Mesendoderm (in vitro differentiated cells): ENCODE measurements at regions not wholly inside any gene's neighbourhood (a gene's known extent, or its start where the extent isn't known, plus 50 kb on each side); places are given as distances from the start of the nearest gene placed in this dataset.

Source experiments
- DNase-seq: peaks from one replicate; pipeline ENCODE4 v3.0.0; 2013
- H2AK5ac ChIP-seq: 2 replicates; pipeline ENCODE4 v1.6.1; 2013; ENCODE audit warnings: low read length, inconsistent platforms
- H2BK120ac ChIP-seq: 2 replicates; pipeline ENCODE4 v1.6.1; 2013; ENCODE audit warnings: low read depth, mild to moderate bottlenecking, low read length, moderate library complexity, mixed read lengths
- H2BK15ac ChIP-seq: replicated peaks from 2 replicates; pipeline ENCODE4 v1.6.1; 2013; ENCODE audit warnings: low read depth, mild to moderate bottlenecking, moderate library complexity
- H2BK5ac ChIP-seq: 2 replicates; pipeline ENCODE4 v1.6.1; 2013; ENCODE audit warnings: low read length, inconsistent platforms
- H3K18ac ChIP-seq: 2 replicates; pipeline ENCODE4 v1.6.1; 2013; ENCODE audit warnings: mild to moderate bottlenecking, low read length, mixed read lengths
- H3K23ac ChIP-seq: one replicate; pipeline ENCODE4 v1.6.1; 2013; ENCODE audit warnings: low read length
- H3K27ac ChIP-seq: 2 replicates; pipeline ENCODE4 v1.5.1; 2013; ENCODE audit warnings: low read depth, mild to moderate bottlenecking, inconsistent platforms, low read length, moderate library complexity
- H3K27me3 ChIP-seq: 2 replicates; pipeline ENCODE4 v1.6.1; 2013; ENCODE audit warnings: low read length, control low read depth, mild to moderate bottlenecking, inconsistent platforms; ENCODE audit not compliant: insufficient read depth, poor library complexity
- H3K36me3 ChIP-seq: 2 replicates; pipeline ENCODE4 v1.6.1; 2013; ENCODE audit warnings: low read length, inconsistent platforms; ENCODE audit not compliant: control insufficient read depth, insufficient read depth
- H3K4ac ChIP-seq: one replicate; pipeline ENCODE4 v1.6.1; 2013; ENCODE audit warnings: low read depth, mild to moderate bottlenecking, low read length, moderate library complexity
- H3K4me1 ChIP-seq: 2 replicates; pipeline ENCODE4 v1.6.1; 2013; ENCODE audit warnings: low read depth, low read length, inconsistent platforms; ENCODE audit not compliant: control insufficient read depth
- H3K4me2 ChIP-seq: 2 replicates; pipeline ENCODE4 v1.6.1; 2013; ENCODE audit warnings: low read length
- H3K4me3 ChIP-seq: 2 replicates; pipeline ENCODE4 v1.5.1; 2013; ENCODE audit warnings: mild to moderate bottlenecking, low read length
- H3K56ac ChIP-seq: one replicate; pipeline ENCODE4 v1.6.1; 2013; ENCODE audit warnings: low read length
- H3K79me1 ChIP-seq: 2 replicates; pipeline ENCODE4 v1.6.1; 2013; ENCODE audit warnings: low read length, inconsistent platforms
- H3K79me2 ChIP-seq: 2 replicates; pipeline ENCODE4 v1.6.1; 2013; ENCODE audit warnings: mild to moderate bottlenecking, low read length; ENCODE audit not compliant: control insufficient read depth, insufficient read depth
- H3K9ac ChIP-seq: 2 replicates; pipeline ENCODE4 v1.6.1; 2013; ENCODE audit warnings: low read length, inconsistent platforms
- H4K5ac ChIP-seq: one replicate; pipeline ENCODE4 v1.6.1; 2013; ENCODE audit warnings: low read length
- H4K8ac ChIP-seq: one replicate; pipeline ENCODE4 v1.6.1; 2013; ENCODE audit warnings: low read depth, mild to moderate bottlenecking, control low read depth, low read length, moderate library complexity
- WGBS: extraction: QIAGEN DNeasy Blood & Tissue Kit; methylation state at CpG from one replicate; pipeline ENCODE4 v1.1.7; 2013; ENCODE audit warnings: low lambda C conversion rate, missing lambda C conversion rate; ENCODE audit not compliant: insufficient coverage; ENCODE audit errors: extremely low coverage; 5-methylcytosine and 5-hydroxymethylcytosine counted together

DNA sequence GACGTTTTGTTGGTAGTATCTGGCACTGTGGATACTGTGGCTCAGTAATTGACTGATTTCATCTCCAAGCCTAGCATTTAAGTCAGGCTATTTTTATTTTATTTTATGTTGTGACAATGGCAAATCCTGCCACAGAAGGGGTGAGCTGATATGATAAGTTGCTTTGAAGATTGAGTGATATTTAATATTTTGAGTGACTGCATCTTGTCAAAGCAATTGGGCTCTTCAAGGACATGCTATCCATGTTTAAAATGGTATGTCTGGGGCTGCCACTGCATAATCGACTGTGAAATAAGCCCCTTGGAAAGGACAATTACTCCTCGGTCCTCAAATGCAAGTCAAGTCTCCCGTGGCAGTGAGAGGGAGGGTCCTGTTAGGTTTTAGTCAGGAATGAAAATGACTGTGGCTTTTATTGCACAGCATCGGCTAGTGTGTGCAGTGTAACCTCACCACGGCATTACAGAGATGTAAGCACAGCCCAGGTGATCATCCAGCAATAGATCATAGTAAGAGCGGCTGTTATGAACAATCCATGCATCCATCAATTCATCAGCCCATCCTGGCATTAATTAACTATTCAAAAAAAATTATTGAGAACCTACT lies 178.2 kb downstream of the GBA3 start:
- Histone ChIP-seq H2BK5ac (no peak overlapping the region), H3K79me2 (no peaks in the 10 kb centered on the region), H3K27me3 (no peaks in the 10 kb centered on the region), H2AK5ac (no peak overlapping the region), H4K5ac (no peak overlapping the region), H3K4me3 (no peak overlapping the region), H3K23ac (no peak overlapping the region), H3K4me2 (no peak overlapping the region), H3K4ac (no peak overlapping the region), H3K18ac (no peak overlapping the region), H2BK15ac (no peak overlapping the region), H4K8ac (no peak overlapping the region), H3K9ac (no peak overlapping the region), H3K79me1 (no peaks in the 10 kb centered on the region), H2BK120ac (no peak overlapping the region), H3K56ac (no peak overlapping the region), H3K4me1 (no peaks in the 10 kb centered on the region), H3K36me3 (no peaks in the 10 kb centered on the region), H3K27ac (no peak overlapping the region)
- no peak for DNase-seq
- no CpG with 5 or more reads among the region's 7 CpGs for WGBS

DNA sequence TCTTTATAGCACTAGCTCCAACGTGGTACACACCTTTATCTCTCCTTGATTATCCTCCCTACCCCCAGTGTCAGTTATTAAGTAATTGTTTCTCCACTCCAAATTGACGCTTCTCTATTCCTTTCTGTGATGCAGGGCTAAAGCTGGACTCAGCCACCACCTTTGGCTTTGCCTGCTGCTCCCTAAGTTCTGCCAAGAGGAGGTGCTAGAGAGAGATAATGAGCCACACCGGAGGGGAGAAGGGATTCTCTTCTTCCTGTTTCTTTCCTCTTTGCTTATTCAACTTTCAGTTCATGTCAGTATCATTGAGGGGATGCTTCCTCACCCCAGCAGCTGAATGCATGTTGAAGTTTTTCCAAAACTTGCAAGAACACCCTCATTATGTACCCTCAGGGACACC lies 176.5 kb downstream of the GBA3 start:
- Histone ChIP-seq H3K36me3 (no peaks in the 10 kb centered on the region), H4K5ac (no peak overlapping the region), H3K27me3 (no peaks in the 10 kb centered on the region), H3K79me2 (no peaks in the 10 kb centered on the region), H2AK5ac (no peak overlapping the region), H3K23ac (no peak overlapping the region), H3K18ac (no peak overlapping the region), H3K4me1 (no peaks in the 10 kb centered on the region), H2BK5ac (no peak overlapping the region), H3K27ac (no peak overlapping the region), H2BK120ac (no peak overlapping the region), H2BK15ac (no peak overlapping the region), H3K9ac (no peak overlapping the region), H3K4me3 (no peak overlapping the region), H3K4me2 (no peak overlapping the region), H3K4ac (no peak overlapping the region), H3K79me1 (no peaks in the 10 kb centered on the region), H4K8ac (no peak overlapping the region), H3K56ac (no peak overlapping the region)
- DNase-seq = peak; percentile 47
- no CpG with 5 or more reads among the region's 3 CpGs for WGBS
